HG02642 (cell line): ENCODE measurements at regions not wholly inside any gene's neighbourhood (a gene's known extent, or its start where the extent isn't known, plus 50 kb on each side); places are given as distances from the start of the nearest gene placed in this dataset.

Experiments used
- ATAC-seq: cut with Tn5 transposase; IDR thresholded peaks from one replicate; pipeline ENCODE4 v1.9.1; 2021; ENCODE audit warnings: mild to moderate bottlenecking; ENCODE audit not compliant: unreplicated experiment, poor library complexity

DNA sequence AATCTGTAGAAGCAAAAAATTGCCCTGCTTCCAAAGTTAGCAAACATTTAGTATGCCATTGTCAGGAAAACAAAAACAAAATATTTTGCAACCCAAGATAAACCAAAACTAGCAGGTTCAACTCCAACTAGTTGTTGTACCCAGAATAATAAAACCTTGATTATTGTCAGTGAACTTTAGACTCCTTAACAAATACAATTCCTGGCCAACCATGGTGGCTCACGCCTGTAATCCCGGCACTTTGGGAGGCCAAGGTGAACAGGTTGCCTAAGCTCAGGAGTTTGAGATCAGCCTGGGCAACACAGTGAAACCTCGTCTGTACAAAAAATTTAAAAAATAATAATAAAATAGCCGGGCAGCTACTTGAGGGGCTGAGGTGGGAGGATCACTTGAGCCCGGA, 53.6 kb upstream of the EPCAM start:
- no peak for ATAC-seq

DNA sequence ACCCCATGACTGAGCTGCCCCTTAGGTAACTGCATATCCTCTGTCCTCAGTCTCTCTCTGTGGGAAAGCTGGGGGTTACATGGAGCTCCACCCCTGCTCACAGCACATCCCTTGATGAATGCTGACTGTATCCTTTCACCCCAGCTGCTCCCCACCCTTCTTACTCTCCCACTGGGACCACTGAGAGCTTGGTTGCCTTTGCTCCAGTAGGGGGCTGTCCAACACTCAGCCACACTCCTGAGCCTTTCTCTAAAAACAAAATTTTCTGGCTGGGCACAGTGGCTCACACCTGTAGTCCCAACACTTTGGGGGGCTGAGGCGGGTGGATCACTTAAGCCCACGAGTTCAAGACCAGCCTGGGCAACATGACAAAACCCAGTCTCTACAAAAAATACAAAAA, 55.4 kb upstream of the EPCAM start:
- ATAC-seq = no peak

DNA sequence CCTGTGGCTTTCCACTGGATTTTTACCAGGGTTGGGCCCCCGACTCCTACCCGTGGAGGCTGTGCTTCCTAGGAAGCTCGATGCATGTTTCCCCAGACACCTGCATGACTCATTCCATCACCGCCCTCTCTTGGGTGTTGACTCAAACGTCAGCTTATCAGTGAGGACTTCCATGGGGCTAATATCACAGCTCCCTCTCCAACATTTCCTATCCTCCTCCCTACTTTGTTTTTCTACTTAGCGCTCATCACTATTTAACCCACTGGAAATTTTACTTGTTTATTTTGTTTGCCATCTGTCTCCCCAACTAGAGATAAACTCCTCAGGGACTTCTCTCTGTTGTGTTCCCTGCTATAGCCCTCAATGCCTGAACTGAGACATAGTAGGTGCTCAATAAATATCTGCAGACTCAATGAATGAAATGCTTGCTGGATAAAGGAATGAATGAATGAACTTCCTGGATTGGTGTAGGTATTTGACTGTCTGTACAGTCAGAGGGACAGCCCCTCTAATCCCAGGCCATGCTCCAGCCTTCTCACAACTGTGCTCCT, 55.9 kb upstream of the EPCAM start:
- no peak for ATAC-seq

DNA sequence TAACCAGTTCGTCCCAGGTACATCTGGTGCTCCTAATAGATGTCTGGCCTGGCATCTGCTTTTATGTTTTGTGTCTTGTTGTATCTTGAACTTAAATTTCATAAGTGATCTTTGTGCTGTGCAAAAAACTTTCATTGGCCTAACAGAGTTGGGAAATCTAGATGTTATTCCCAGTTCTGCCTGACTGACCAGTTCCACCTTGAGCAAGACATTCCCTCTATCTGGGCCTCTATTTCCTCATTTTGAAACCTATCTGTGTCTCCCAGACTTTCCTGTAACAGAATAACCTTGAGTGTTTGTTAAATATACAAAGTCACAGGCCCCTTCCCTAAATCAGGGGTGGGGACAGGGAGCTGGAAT, 56.6 kb upstream of the EPCAM start:
- no peak for ATAC-seq

DNA sequence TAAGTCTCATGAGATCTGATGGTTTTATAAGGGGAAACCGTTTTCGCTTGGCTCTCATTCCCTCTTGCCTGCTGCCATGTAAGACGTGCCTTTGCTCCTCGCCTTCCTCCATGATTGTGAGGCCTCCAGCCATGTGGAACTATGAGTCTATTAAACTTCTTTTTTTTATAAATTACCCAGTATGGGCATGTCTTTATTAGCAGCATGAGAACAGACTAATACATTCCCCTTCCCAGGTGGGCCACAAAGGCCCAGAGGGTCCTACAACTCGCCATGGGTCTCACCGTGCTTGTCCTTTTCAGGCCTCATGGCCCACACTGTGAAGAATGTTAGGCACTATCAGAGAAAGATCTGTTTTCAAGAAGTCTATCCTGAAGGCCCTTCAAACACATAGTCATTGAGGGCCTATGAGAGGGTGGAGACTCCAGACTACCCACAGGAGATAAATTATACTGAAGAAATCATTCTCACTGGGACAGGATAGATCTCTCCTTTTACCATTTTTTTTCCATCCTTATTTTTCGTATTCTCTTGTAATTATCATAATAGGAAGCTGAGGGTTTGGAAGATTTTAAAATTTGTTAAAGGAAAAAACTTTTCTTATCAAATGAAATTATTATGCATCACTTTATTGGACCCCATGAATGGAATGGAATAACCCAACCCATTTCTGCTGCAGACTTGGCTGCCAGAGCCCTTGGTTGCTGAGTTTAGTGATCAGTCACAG, 57.2 kb upstream of the EPCAM start:
- ATAC-seq = no peak

DNA sequence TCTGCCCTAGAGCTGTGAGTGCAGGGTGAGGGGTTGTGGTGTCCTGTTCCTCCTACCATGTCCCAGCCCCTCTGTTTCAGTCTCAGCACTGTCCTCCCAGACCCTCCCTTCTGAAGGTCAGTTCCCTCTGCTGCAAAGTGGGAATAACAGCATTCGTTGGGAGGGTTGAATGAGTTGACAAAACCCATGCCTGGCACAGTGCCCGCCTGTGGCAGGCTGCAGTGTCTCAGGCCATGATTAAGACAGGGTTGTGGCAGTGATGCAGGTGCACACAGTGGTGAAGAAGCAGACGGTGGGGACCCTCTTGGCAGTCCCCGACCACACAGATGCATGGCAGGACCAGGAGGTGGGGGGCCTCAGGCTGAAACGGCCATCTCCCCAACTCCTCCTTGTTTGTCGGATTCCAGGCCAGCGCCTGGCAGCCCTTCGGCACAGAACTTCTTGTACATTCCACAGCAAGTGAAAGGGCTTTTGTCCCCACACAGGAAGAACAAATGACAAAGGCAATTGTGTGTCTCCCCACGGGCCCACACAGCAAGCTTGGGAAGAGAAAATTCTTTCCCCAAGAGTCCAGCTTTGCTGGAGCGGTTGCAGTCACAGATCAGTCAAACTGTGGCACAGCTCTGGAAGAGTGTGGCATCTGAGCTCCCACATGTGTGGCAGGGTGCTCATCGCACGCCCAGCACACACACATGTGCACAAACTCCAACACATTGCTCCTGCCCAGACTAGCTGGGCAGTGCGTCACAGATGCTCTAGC, 58.1 kb upstream of the EPCAM start:
- peak; percentile 26 for ATAC-seq

DNA sequence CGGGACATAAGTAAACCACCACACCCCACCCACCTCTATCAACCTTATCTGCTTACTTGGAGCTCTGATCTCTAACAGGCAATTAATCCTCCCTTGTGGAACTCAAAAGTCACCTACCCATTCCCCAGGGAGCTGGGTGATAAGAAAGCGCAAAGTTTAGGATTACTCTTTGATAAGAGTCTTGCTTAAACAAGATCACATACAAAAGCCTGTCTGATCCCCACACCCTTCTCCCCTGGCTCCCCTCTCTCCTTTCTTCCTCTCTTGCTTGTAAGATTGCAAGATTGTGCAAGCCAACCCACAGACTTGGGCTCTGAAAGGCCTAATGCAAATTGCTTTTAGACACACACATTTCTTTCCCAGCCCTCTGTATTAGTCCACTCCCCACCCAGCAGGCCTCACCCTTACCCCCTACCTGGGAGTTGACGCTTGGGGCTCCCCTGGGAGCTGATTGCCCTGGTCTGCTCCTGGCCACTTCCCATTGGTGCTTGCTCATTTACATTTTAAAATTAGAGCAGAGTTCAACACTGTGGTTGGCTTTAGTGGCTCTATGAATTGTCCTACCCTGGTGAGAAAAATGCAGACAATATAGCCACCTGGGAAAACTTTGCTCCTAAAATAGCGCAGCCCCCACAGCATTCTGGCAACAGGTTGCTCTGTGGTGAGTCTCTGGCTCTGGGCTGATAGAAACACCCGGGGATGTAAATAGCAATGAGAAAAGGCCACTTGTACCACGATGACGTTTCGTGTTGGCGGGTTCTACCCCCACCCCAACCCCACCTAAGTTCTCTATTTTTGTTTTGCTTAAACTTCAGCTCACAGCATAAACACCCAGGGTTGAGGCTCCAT, 58.9 kb upstream of the EPCAM start:
- ATAC-seq = peak; percentile 85

DNA sequence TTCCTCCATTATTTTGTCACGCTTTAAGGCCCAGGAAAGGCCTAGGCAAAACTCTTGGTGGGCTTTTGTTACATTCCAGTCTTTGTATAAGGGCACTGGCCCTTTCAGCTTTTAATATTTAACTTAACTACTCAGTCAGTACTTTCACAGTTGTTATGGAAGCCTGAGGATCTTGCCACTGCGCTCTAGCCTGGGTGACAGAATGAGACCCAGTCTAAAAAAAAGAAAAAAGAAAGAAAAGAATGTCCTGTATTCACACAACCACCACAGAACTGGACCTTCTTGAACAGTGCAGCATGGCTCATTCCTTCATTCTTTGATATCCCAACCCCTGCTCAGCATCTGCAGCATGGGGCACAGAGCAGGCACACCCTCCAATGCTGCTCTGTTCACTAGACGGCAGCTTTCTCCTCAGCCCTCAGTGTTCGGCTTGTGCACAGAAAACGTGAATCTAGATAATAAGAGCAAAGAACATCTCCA, 59.6 kb upstream of the EPCAM start:
- peak; percentile 3 for ATAC-seq

DNA sequence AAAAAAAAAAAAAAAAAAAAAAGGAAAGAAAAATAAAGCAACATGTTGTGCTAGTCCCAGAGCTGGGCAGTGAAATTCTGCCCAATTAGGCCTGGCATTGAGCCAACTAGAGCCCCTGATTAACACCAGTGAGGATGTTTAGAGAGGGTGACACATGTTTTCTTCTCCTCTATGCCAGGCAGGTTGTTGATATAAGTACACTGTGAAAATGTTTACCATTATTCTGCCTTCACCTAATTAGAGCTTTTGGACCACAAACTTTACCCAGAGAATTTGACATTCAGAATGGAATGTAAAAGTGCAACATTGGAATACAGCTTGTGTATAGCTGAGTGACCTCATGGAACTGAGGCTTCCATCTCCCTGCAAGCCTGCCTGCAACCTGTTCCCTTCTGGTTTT, 62.0 kb upstream of the EPCAM start:
- ATAC-seq = no peak

DNA sequence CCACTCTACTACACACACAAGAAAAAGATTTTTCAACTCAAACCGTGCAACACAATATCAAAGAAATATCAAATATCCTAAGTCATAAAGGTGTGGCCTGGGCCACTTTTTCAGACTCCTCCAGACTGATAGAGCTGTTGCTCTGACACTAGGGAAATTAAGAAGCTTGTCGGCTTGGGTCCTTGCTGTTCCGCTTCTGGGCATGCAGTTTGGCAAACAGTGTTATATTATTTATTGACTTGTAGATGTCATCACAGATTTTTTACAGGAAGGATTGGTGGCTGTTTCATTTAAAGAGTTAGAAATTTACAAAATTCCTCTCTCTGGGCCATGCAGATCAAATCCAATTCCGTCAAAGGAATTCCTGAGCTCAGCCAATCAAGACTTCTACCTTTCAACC, 64.5 kb upstream of the EPCAM start:
- no peak for ATAC-seq

DNA sequence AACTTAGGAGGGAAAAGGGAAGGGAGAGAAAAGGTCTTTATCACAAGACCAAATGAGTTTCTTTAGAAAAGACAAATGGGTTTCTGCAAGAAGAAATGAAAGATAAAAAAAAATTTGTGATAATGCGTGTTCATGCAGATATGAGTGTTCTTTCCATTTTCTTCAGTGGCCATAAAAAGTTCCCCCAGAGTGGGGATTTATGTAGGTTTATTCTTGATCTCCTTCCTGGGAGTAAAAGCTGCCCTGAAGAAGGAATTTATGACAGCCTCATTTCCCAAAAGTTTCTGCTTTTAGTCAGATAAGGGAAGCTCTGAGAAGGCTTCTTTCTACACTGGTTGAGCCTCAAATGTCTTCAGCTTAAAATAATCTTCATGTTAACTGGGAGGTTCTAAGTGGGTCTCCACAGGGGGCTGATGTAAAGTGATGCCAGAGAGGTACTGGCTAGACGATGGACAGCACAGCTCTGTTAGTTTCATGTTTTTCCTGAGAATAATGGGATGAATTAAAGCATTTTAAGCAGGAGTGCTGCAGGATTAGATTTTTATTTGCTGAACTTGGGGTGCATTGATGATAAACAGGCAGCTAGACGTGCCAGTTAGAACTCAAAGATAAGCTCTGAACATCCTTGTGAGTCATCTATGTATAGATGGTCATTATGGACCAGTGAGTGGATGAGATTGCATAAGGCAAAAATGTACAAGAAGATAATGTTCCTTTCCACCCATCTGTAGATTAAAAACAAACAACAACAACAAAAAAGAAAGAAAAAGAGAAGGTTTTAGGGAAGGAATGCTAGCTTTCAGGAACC, 65.6 kb upstream of the EPCAM start:
- ATAC-seq = no peak

DNA sequence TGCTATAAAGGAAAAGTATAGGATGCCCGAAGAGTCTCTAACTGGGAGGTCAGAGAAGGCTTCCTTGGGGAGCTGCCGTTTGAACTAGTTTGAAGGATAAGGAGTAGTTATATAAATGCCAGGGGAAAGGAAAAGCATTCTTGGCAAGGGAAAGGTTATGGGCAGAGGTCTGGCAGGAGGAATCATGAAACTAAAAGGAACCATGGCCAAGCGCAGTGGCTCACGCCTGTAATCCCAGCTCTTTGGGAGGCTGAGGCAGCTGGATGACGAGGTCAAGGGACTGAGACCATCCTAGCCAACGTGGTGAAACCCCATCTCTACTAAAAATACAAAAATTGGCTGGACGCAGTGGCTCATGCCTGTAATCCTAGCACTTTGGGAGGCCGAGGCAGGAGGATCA, 66.8 kb upstream of the EPCAM start:
- no peak for ATAC-seq

DNA sequence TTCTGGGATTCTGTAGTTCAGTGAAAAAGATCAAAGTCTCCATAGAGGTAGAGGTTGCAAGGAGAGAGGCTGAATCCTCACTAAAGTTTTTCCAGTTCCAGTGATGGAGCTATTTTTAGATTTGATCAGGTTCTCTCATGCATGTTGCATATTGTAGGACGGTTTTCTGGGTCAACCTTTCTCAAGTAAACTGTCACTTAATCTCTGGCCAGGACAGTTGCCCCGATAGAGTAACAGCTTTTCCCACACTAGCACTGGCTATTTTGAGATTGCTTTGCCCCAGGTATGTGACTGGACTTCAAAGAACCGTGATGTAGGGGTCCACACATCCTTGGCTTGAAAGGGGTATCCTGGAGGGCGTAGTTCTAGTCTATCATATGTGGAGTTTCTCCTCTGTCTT, 67.4 kb upstream of the EPCAM start:
- no peak for ATAC-seq

DNA sequence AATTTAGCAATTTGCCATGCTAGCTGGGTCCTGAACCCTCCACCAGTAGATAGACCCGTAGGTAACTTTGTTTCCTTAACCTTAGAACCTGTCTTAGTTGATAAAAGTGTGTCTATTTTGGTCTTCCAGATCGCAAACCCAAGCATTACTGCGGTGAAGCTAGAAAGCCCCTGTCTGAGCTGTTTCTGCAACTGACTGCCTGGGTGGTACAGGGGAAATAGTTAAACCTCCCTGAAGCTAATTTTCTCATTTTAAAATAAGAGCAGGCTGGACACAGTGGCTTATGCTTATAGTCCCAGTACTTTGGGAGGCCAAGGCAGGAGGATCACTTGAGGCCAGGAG, 67.9 kb upstream of the EPCAM start:
- ATAC-seq = peak; percentile 73

DNA sequence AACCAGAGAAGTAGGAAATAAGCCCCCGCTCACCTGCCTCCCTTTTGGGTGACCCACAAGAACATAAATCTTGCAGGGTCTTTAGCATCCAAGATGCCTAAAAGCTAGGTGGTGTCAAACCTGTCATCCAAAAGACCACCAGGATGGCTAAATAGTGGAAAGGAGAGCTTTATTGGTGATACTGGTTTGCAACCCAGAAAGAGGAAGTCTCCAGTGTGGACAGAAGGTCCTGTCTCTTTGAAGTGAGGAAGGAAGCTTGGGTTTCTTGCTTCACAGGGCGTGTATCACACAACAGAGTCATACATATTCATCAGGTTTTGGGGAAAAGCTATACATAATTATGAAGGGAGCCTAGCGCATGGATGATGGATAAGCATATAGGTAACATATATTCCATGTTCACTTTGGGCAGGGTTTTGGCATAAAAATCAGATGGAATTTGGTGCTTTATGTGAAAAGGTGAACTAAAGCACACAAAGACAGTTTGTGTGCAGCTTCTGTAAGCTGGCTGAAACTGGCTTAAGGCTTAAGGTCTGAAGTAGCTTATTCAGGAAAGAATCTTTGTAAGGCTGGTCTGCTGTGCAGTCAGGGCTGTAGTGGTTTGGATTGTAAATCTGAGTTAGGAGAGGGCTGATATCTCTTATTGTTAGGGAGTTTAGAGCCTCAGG, 68.4 kb upstream of the EPCAM start:
- peak; percentile 79 for ATAC-seq

DNA sequence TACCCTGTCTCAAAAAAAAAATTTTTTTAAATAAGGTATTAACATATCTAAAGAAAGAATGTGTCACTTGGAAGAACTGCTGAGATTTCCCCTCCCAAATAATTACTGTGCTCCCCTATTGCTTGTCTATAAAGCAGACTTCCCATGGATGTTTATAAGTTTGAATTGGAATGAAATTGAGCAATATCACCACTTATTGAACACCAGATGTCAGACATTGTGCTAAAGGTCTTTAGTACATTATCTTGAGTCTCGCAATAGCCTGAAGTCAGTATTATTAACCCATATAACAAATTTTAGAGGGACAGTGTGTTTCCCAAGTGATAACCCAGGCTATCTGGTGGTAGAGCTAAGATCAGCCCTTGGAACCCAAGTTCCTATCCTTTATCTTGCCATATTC, 69.0 kb upstream of the EPCAM start:
- no peak for ATAC-seq

DNA sequence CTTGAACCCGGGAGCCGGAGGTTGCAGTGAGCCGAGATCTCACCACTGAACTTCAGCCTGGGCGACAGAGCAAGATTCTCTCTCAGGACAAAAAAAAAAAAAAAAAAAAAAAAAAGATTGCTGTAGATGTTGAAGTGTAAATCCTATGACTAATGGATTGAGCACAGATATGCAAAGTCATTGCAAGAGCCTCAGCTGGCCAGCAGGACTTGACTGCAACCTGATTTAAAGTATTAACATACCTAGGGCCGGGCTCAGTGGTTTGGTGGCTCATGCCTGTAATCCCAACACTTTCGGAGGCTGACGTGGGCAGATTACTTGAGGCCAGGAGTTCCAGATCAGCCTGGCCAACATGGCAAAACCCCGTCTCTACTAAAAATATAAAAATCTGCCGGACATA, 69.6 kb upstream of the EPCAM start:
- ATAC-seq = no peak

DNA sequence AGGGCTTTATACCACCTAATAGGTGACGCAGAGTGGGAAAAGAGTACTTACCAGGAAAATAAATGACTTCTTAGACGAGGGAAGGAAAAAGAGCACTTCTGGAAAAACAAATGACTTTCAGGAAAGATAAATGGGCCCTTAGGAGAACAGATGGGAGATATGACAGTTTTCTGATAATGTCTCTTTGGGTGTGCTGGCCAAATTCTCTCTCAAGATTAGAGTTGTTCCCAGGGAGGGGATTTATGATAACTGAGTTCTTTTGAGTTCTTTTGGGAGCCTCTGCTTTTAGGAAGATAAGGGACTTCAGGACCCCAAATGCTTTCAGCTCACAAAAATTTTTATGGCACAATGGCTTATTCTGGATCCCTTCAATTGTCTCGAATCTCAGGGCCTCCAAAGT, 70.3 kb upstream of the EPCAM start:
- no peak for ATAC-seq

DNA sequence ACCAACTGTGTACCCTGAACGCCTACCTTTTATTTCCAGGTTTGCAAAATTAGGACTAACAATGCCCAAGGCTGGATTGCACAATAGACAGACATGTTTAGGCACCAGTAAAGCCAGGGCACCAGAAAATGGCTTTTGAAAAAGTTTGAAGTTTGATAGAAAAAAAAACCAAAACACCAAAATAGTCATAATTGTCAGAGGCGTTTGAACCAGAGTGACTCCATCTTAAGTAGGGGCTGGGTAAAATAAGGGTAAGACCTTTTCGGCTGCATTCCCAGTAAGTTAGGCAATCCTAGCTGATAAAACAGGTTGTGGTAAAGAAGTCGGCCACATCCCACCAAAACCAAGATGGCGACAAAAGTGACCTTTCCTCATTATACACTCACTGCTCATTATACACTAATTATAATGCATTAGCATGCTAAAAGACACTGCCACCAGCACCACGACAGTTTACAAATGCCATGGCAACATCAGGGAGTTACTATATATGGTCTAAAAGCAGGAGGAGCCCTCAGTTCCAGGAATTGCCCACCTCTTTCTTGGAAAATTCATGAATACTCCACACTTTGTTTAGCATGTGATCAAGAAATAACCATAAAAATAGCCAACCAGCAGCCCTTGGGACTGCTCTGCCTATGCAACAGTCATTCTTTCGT, 71.2 kb upstream of the EPCAM start:
- ATAC-seq = no peak
